Natural killer cell treated with Interleukin-12 subunit alpha and Interleukin-12 subunit beta and Interleukin-15 and Interleukin-18, amount 100 ng/mL, for 72 hours (primary cell): ENCODE measurements at regions not wholly inside any gene's neighbourhood (a gene's known extent, or its start where the extent isn't known, plus 50 kb on each side); places are given as distances from the start of the nearest gene placed in this dataset.
"Not testable (repeated sequence)": the region's sequence is repeated elsewhere in the genome, so short reads cannot be mapped to it uniquely, and the experiment has no call there.

ENCODE experiments used
- ATAC-seq, 2 donors: fragments of 150-1000 bp; cut with Tn5 transposase in 1 of 2; sonication (Bioruptor Pico), chemical (Tn5 transposase) in 1 of 2; 2 replicates each; pipeline ENCODE4 v1.10.0; 2021
- DNase-seq: peaks from one replicate; pipeline ENCODE4 v3.0.0; 2022; ENCODE audit warnings: low spot score
- H3K27ac Mint-ChIP-seq, 2 donors: 1 replicate in 1 of 2; 2 replicates in 1 of 2; pipeline ENCODE4 v1.8.0; 2022; ENCODE audit warnings: mixed read lengths in 2 of 2, mild to moderate bottlenecking in 1 of 2, moderate library complexity in 1 of 2
- H3K27me3 Mint-ChIP-seq, 2 donors: 1 replicate in 1 of 2; 2 replicates in 1 of 2; pipeline ENCODE4 v1.8.0; 2022; ENCODE audit warnings: mixed read lengths in 2 of 2
- H3K36me3 Mint-ChIP-seq: one replicate; pipeline ENCODE4 v1.8.0; 2022; ENCODE audit warnings: mixed read lengths
- H3K4me1 Mint-ChIP-seq, 2 donors: 1 replicate in 1 of 2; 2 replicates in 1 of 2; pipeline ENCODE4 v1.8.0; 2022; ENCODE audit warnings: low read depth in 2 of 2, mixed read lengths in 2 of 2, mild to moderate bottlenecking in 1 of 2
- H3K4me3 Mint-ChIP-seq: one replicate; pipeline ENCODE4 v1.8.0; 2022; ENCODE audit warnings: mixed read lengths
- H3K9me3 Mint-ChIP-seq: 2 replicates; pipeline ENCODE4 v1.8.0; 2022; ENCODE audit warnings: mixed read lengths

- Mint-ChIP-seq H3K9me3 (peaks cover 3% of the 10 kb centered on the region), H3K36me3 (peaks cover 4% of the 10 kb centered on the region), H3K4me1 (peaks cover 31 to 32% of the 10 kb centered on the region in 2 donors), H3K27me3 (no peaks in the 10 kb centered on the region), H3K4me3 (no peak overlapping the region), H3K27ac (no peak overlapping the region)
- DNase-seq (no peak), ATAC-seq (no peak)
Observed at GRCh38 chr17:79560527-79560926, 50.3 kb downstream of the RBFOX3 start.

- H3K4me3 Mint-ChIP-seq = peak overlapping the region; percentile 25
- H3K27ac Mint-ChIP-seq = no peak overlapping the region
- H3K9me3 Mint-ChIP-seq = peaks cover 5% of the 10 kb centered on the region
- DNase-seq (peak; percentile 40), ATAC-seq (no peak)
- peaks cover 12% of the 10 kb centered on the region for H3K36me3 Mint-ChIP-seq
- H3K27me3 Mint-ChIP-seq = no peaks in the 10 kb centered on the region
- H3K4me1 Mint-ChIP-seq = peaks cover 32 to 34% of the 10 kb centered on the region in 2 donors
Observed at GRCh38 chr17:79559111-79559887, 51.6 kb downstream of the RBFOX3 start.

- Mint-ChIP-seq H3K9me3 (peaks cover 5% of the 10 kb centered on the region), H3K4me1 (peaks cover 30 to 32% of the 10 kb centered on the region in 2 donors), H3K27ac (peak overlapping the region in 1 of 2 donors; percentile 3), H3K4me3 (no peak overlapping the region), H3K36me3 (peaks cover 12% of the 10 kb centered on the region), H3K27me3 (no peaks in the 10 kb centered on the region)
- no peak for ATAC-seq
- peak; percentile 58 for DNase-seq
Observed at GRCh38 chr17:79558091-79558900, 52.6 kb downstream of the RBFOX3 start.

GRCh38 chr17:79557276-79558090, 53.4 kb downstream of the RBFOX3 start:
- peaks cover 30 to 32% of the 10 kb centered on the region in 2 donors for H3K4me1 Mint-ChIP-seq

GRCh38 chr17:79556271-79556670, 54.6 kb downstream of the RBFOX3 start:
- ATAC-seq = peak; percentile 83 to 84

More at GRCh38 chr17:79557276-79558090, 53.4 kb downstream of the RBFOX3 start:
- peaks cover 5% of the 10 kb centered on the region for H3K9me3 Mint-ChIP-seq
- DNase-seq = peak; percentile 46
- no peaks in the 10 kb centered on the region for H3K27me3 Mint-ChIP-seq
- H3K27ac Mint-ChIP-seq = peak overlapping the region in 1 of 2 donors; percentile 3
- H3K4me3 Mint-ChIP-seq = no peak overlapping the region
- no peak for ATAC-seq
- H3K36me3 Mint-ChIP-seq = peaks cover 12% of the 10 kb centered on the region

GRCh38 chr17:79555543-79555942, 55.3 kb downstream of the RBFOX3 start:
- peaks cover 32% of the 10 kb centered on the region in 2 donors for H3K4me1 Mint-ChIP-seq

More at GRCh38 chr17:79556271-79556670, 54.6 kb downstream of the RBFOX3 start:
- H3K4me1 Mint-ChIP-seq = peaks cover 30 to 32% of the 10 kb centered on the region in 2 donors
- H3K27ac Mint-ChIP-seq = peak overlapping the region; percentile 54 to 82
- peaks cover 12% of the 10 kb centered on the region for H3K36me3 Mint-ChIP-seq
- H3K27me3 Mint-ChIP-seq = no peaks in the 10 kb centered on the region
- DNase-seq = peak; percentile 66
- peaks cover 5% of the 10 kb centered on the region for H3K9me3 Mint-ChIP-seq
- H3K4me3 Mint-ChIP-seq = peak overlapping the region; percentile 75

GRCh38 chr17:79554346-79554745, 56.5 kb downstream of the RBFOX3 start:
- Mint-ChIP-seq H3K4me1 (peaks cover 25 to 33% of the 10 kb centered on the region in 2 donors), H3K36me3 (peaks cover 12% of the 10 kb centered on the region)
- H3K4me3 Mint-ChIP-seq, H3K27me3 Mint-ChIP-seq, H3K9me3 Mint-ChIP-seq, H3K27ac Mint-ChIP-seq, ATAC-seq, DNase-seq: not testable (repeated sequence)

More at GRCh38 chr17:79555543-79555942, 55.3 kb downstream of the RBFOX3 start:
- Mint-ChIP-seq H3K9me3 (peaks cover 5% of the 10 kb centered on the region), H3K36me3 (peaks cover 12% of the 10 kb centered on the region), H3K27ac (peak overlapping the region in 1 of 2 donors; percentile 54), H3K4me3 (peak overlapping the region; percentile 75), H3K27me3 (no peaks in the 10 kb centered on the region)
- DNase-seq = no peak
- no peak for ATAC-seq

GRCh38 chr17:79552824-79553223, 58.0 kb downstream of the RBFOX3 start:
- Mint-ChIP-seq H3K27me3 (no peaks in the 10 kb centered on the region), H3K4me1 (peaks cover 18 to 26% of the 10 kb centered on the region in 2 donors), H3K4me3 (no peak overlapping the region), H3K27ac (no peak overlapping the region), H3K36me3 (peaks cover 12% of the 10 kb centered on the region), H3K9me3 (peaks cover 5% of the 10 kb centered on the region)
- ATAC-seq (no peak), DNase-seq (no peak)

- Mint-ChIP-seq H3K36me3 (peaks cover 12% of the 10 kb centered on the region), H3K9me3 (peaks cover 5% of the 10 kb centered on the region), H3K4me1 (peaks cover 15 to 22% of the 10 kb centered on the region in 2 donors), H3K27me3 (no peaks in the 10 kb centered on the region), H3K27ac (no peak overlapping the region), H3K4me3 (no peak overlapping the region)
- no peak for ATAC-seq
- no peak for DNase-seq
Observed at GRCh38 chr17:79552405-79552804, 58.4 kb downstream of the RBFOX3 start.

GRCh38 chr17:79549141-79549915, 61.5 kb downstream of the RBFOX3 start:
- Mint-ChIP-seq H3K36me3 (no peaks in the 10 kb centered on the region), H3K4me3 (no peak overlapping the region), H3K9me3 (no peaks in the 10 kb centered on the region), H3K27ac (no peak overlapping the region), H3K27me3 (no peaks in the 10 kb centered on the region), H3K4me1 (peaks cover 4 to 5% of the 10 kb centered on the region in 2 donors)
- ATAC-seq (no peak), DNase-seq (no peak)

- Mint-ChIP-seq H3K36me3 (no peaks in the 10 kb centered on the region), H3K4me3 (no peak overlapping the region), H3K27ac (no peak overlapping the region), H3K9me3 (no peaks in the 10 kb centered on the region), H3K4me1 (peaks cover 5 to 7% of the 10 kb centered on the region in 2 donors), H3K27me3 (no peaks in the 10 kb centered on the region)
- no peak for ATAC-seq
- DNase-seq = peak; percentile 58
Observed at GRCh38 chr17:79548116-79548515, 62.7 kb downstream of the RBFOX3 start.

- H3K27ac Mint-ChIP-seq = no peak overlapping the region
- DNase-seq = peak; percentile 44
- peak in 1 of 2 donors; percentile 32 for ATAC-seq
- no peaks in the 10 kb centered on the region for H3K27me3 Mint-ChIP-seq
- peaks cover 5 to 7% of the 10 kb centered on the region in 2 donors for H3K4me1 Mint-ChIP-seq
- no peak overlapping the region for H3K4me3 Mint-ChIP-seq
- no peaks in the 10 kb centered on the region for H3K36me3 Mint-ChIP-seq
- no peaks in the 10 kb centered on the region for H3K9me3 Mint-ChIP-seq
Observed at GRCh38 chr17:79547586-79547985, 63.3 kb downstream of the RBFOX3 start.

GRCh38 chr17:79547171-79547570, 63.7 kb downstream of the RBFOX3 start:
- H3K4me1 Mint-ChIP-seq = not testable (repeated sequence)

More at GRCh38 chr17:79547171-79547570, 63.7 kb downstream of the RBFOX3 start:
- not testable (repeated sequence) for H3K4me3 Mint-ChIP-seq, DNase-seq, H3K27ac Mint-ChIP-seq, H3K9me3 Mint-ChIP-seq, H3K36me3 Mint-ChIP-seq, ATAC-seq, H3K27me3 Mint-ChIP-seq
